MCF 10A (cell line): ENCODE measurements at regions not wholly inside any gene's neighbourhood (a gene's known extent, or its start where the extent isn't known, plus 50 kb on each side); places are given as distances from the start of the nearest gene placed in this dataset.

Source experiments
- BruUV-seq: library from RNA; stranded (reverse); fragments of 400-500 nt; replicated peaks from 2 replicates; lab custom pipeline; 2021; lab: Mats Ljungman, UMichigan
- CTCF ChIA-PET: fragments of 300-600 bp; sonication (Branson Sonifier 250); formaldehyde crosslinking; extraction: SDS; loops from one replicate; lab custom pipeline; 2021; ENCODE audit warnings: antibody characterized with exemption, inconsistent platforms; lab: Yijun Ruan, JAX
- POLR2A ChIA-PET: fragments of 300-600, 350-650 bp; sonication (Branson Sonifier 250); formaldehyde crosslinking; extraction: SDS; loops from one replicate; lab custom pipeline; 2020; ENCODE audit warnings: antibody characterized with exemption, inconsistent platforms; lab: Yijun Ruan, JAX
- DNase-seq: peaks from one replicate; pipeline ENCODE4 v3.0.0-alpha.2; 2018; ENCODE audit not compliant: unreplicated experiment
- H3K27ac Mint-ChIP-seq: one replicate; pipeline ENCODE4 v1.8.0; 2022; ENCODE audit warnings: mild to moderate bottlenecking, low read depth, mixed read lengths; ENCODE audit not compliant: unreplicated experiment
- H3K27me3 Mint-ChIP-seq: one replicate; pipeline ENCODE4 v1.8.0; 2022; ENCODE audit warnings: mixed read lengths; ENCODE audit not compliant: insufficient read depth, unreplicated experiment
- H3K36me3 Mint-ChIP-seq: one replicate; pipeline ENCODE4 v1.8.0; 2022; ENCODE audit warnings: mild to moderate bottlenecking, moderate library complexity, mixed read lengths; ENCODE audit not compliant: insufficient read depth, unreplicated experiment
- H3K4me1 Mint-ChIP-seq: one replicate; pipeline ENCODE4 v1.8.0; 2022; ENCODE audit warnings: mixed read lengths; ENCODE audit not compliant: insufficient read depth, unreplicated experiment
- H3K4me3 Mint-ChIP-seq: one replicate; pipeline ENCODE4 v1.8.0; 2022; ENCODE audit warnings: mild to moderate bottlenecking, moderate library complexity, mixed read lengths; ENCODE audit not compliant: unreplicated experiment
- H3K9me3 Mint-ChIP-seq: one replicate; pipeline ENCODE4 v1.8.0; 2022; ENCODE audit warnings: mixed read lengths; ENCODE audit not compliant: unreplicated experiment
- CTCF ChIP-seq: fragments of 200-600 bp; IDR thresholded peaks from one replicate; pipeline ENCODE4 v1.8.0; 2022; ENCODE audit warnings: antibody characterized with exemption, mild to moderate bottlenecking; ENCODE audit not compliant: unreplicated experiment
- intact Hi-C: fragments of 100-400 bp; cut with micrococcal nuclease; formaldehyde crosslinking; loops from 2 replicates; pipeline ENCODE4 v1.14.1; 2022

DNA sequence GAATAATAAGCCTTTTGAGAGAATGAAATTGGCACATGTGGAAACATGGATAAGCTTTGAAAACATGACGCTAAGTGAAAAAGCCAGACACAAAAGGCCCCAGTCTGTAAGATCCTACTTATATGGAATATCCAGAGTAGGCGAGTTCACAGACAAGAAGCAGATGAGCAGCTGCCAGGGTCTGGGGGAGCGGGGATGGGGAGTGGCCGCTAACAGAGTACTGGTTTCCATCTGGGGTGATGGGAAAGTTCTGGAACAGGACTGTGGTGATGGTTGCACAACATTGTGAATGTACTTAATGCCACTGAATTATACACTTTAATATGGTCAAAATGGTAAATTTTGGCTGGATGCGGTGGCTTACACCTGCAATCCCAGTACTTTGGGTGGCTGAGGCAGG, 126.5 kb downstream of the SPATA19 start:
- Mint-ChIP-seq H3K27me3 (peaks cover 21% of the 10 kb centered on the region), H3K4me1 (no peaks in the 10 kb centered on the region), H3K9me3 (peaks cover 8% of the 10 kb centered on the region), H3K36me3 (no peaks in the 10 kb centered on the region), H3K27ac (no peak overlapping the region), H3K4me3 (no peak overlapping the region)
- ChIA-PET POLR2A (no interaction called here), CTCF (no interaction called here)
- TF ChIP-seq CTCF, result no peak
- intact Hi-C loops, result no loop called here
- no TSS peak for BruUV-seq
- DNase-seq, result no peak

GRCh38 chr11:133718238-133718637, 127.1 kb downstream of the SPATA19 start:
- Mint-ChIP-seq H3K36me3 (no peaks in the 10 kb centered on the region), H3K4me1 (no peaks in the 10 kb centered on the region), H3K27me3 (peaks cover 21% of the 10 kb centered on the region), H3K4me3 (no peak overlapping the region), H3K9me3 (peaks cover 8% of the 10 kb centered on the region), H3K27ac (no peak overlapping the region)
- TF ChIP-seq CTCF, result no peak
- intact Hi-C loops, result no loop called here
- POLR2A ChIA-PET, result no interaction called here
- no TSS peak for BruUV-seq
- CTCF ChIA-PET, result no interaction called here
- DNase-seq, result no peak

DNA sequence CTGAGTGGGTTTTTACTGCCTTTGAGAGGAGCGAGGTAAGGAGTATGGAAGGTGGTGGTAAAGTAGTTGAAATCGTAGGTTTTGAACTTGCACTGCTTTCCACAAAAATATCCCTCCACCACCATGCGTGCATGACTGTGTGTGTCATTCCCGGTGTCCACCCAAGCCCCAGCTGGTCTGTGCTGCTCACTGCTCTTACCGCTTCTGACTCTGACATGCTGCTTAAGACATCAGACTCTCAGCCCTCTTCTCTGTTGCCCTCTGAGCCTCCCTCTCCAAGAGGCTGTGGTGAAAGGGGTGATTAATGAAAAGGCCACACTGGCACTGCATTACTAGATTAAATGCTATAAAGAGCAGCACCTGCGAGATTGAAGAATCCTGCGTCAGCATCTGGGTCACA, 128.7 kb downstream of the SPATA19 start:
- H3K4me3 Mint-ChIP-seq, result no peak overlapping the region
- BruUV-seq, result no TSS peak
- no peak overlapping the region for H3K27ac Mint-ChIP-seq
- intact Hi-C loops, result no loop called here
- TF ChIP-seq CTCF, result no peak
- no peaks in the 10 kb centered on the region for H3K4me1 Mint-ChIP-seq
- DNase-seq, result no peak
- no peaks in the 10 kb centered on the region for H3K36me3 Mint-ChIP-seq
- POLR2A ChIA-PET, result interaction anchor here (0.7 kb wide), 1 partner anchor 33 kb away, joined by 3 read pairs; no protein-coding TSS in a partner anchor
- peaks cover 8% of the 10 kb centered on the region for H3K9me3 Mint-ChIP-seq
- CTCF ChIA-PET, result interaction anchor here (0.6 kb wide), 1 partner anchor 459 kb away, joined by 3 read pairs; no protein-coding TSS in a partner anchor
- peaks cover 21% of the 10 kb centered on the region for H3K27me3 Mint-ChIP-seq

DNA sequence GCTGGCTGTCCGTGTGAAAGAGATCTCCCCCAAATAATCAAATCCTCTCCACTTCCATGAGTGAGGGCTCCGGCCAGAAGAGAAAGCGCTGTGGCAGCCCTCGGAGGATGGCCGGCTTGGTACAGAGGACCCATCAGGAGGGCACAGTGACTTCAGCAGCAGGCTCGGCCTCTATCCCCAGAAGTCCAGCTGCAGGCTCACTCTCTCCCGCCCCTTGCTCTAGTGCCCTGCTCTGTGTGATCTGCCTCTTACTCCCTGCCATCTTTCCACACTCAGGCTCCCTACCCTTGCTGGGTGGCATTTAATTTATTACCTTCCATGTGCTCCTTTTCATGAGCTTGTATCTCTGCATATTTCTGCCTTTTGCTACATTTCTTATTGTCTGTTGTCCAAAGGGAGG, 129.7 kb downstream of the SPATA19 start:
- DNase-seq, result no peak
- no TSS peak for BruUV-seq
- no peak overlapping the region for H3K4me3 Mint-ChIP-seq
- intact Hi-C loops, result no loop called here
- no peaks in the 10 kb centered on the region for H3K4me1 Mint-ChIP-seq
- ChIA-PET POLR2A (no interaction called here), CTCF (interaction anchor here (0.7 kb wide), 1 partner anchor 348 kb away, joined by 3 read pairs; no protein-coding TSS in a partner anchor)
- no peaks in the 10 kb centered on the region for H3K36me3 Mint-ChIP-seq
- peaks cover 8% of the 10 kb centered on the region for H3K9me3 Mint-ChIP-seq
- no peak overlapping the region for H3K27ac Mint-ChIP-seq
- peaks cover 21% of the 10 kb centered on the region for H3K27me3 Mint-ChIP-seq
- TF ChIP-seq CTCF, result no peak
